Esophagus (tissue), 2 donors: ENCODE measurements at regions not wholly inside any gene's neighbourhood (a gene's known extent, or its start where the extent isn't known, plus 50 kb on each side); places are given as distances from the start of the nearest gene placed in this dataset.
"Not testable (repeated sequence)": the region's sequence is repeated elsewhere in the genome, so short reads cannot be mapped to it uniquely, and the experiment has no call there.

Source experiments
- H3K27ac ChIP-seq, 2 donors: one replicate each; pipeline ENCODE4 v1.5.1; 2013; ENCODE audit warnings: low read depth in 2 of 2, mild to moderate bottlenecking in 2 of 2, inconsistent platforms in 1 of 2, low read length in 1 of 2, moderate library complexity in 1 of 2
- H3K27me3 ChIP-seq, 2 donors: one replicate each; pipeline ENCODE4 v1.6.1; 2013; ENCODE audit warnings: low read length in 2 of 2, control low read depth in 1 of 2, mild to moderate bottlenecking in 1 of 2; ENCODE audit not compliant: insufficient read depth in 2 of 2, control insufficient read depth in 1 of 2
- H3K36me3 ChIP-seq, 2 donors: one replicate each; pipeline ENCODE4 v1.6.1; 2013; ENCODE audit warnings: low read length in 1 of 2; ENCODE audit not compliant: control insufficient read depth in 2 of 2, insufficient read depth in 2 of 2
- H3K4me1 ChIP-seq, 2 donors: one replicate each; pipeline ENCODE4 v1.6.1; 2013; ENCODE audit warnings: low read length in 1 of 2; ENCODE audit not compliant: control insufficient read depth in 2 of 2, insufficient read depth in 2 of 2
- H3K4me3 ChIP-seq, 2 donors: one replicate each; pipeline ENCODE4 v1.5.1; 2013; ENCODE audit warnings: low read length in 2 of 2, mild to moderate bottlenecking in 2 of 2, low read depth in 1 of 2, moderate library complexity in 1 of 2
- H3K9me3 ChIP-seq, 2 donors: one replicate each; pipeline ENCODE4 v1.6.1; 2013; ENCODE audit warnings: mild to moderate bottlenecking in 2 of 2, low read depth in 1 of 2, low read length in 1 of 2, moderate library complexity in 1 of 2; ENCODE audit not compliant: control insufficient read depth in 2 of 2, insufficient read depth in 1 of 2
- WGBS, 2 donors: extraction: QIAGEN DNeasy Blood & Tissue Kit; methylation state at CpG; one replicate each; pipeline ENCODE4 v1.1.7; 2013; 5-methylcytosine and 5-hydroxymethylcytosine counted together
- donor health status: healthy with polysubstance abuse.
- donor health status: Bipolar disorder and iron deficiency.

DNA sequence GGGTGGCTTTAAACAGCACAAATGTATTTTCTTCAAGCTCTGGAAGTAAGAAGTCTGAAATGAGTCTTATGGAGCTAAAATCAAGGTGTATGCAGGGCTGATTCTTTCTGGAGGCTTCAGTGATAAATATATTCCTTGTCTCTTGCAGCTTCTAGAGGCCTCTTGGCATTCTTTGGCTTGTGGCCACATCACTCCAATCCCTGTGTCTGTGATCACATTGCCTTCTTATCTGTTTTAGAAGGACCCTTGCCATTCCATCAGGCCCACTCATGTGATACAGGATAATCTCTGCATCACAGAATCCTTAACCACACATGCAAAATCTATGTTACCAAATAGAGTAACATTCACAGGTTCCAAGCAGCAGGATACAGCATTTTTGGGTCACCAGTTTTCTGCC, 917.8 kb upstream of the C9orf72 start:
- Histone ChIP-seq H3K4me3 (no peak overlapping the region), H3K27ac (no peak overlapping the region), H3K36me3 (no peaks in the 10 kb centered on the region), H3K9me3 (no peaks in the 10 kb centered on the region), H3K27me3 (no peaks in the 10 kb centered on the region), H3K4me1 (no peaks in the 10 kb centered on the region)

DNA sequence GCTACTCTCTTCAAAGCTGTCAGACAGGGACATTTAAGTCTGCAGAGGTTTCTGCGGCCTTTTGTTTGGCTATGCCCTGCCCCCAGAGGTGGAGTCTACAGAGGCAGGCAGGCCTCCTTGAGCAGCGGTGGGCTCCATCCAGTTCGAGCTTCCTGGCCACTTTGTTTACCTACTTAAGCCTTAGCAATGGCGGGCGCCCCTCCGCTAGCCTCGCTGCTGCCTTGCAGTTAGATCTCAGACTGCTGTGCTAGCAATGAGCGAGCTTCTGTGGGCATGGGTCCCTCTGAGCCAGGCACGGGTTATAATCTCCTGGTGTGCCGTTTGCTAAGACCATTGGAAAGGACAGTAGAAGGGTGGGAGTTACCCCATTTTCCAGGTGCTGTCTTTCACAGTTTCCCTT, 924.9 kb upstream of the C9orf72 start:
- H3K27ac ChIP-seq, H3K36me3 ChIP-seq, H3K4me1 ChIP-seq, H3K4me3 ChIP-seq, H3K9me3 ChIP-seq, H3K27me3 ChIP-seq: not testable (repeated sequence)
- WGBS, 2 donors: 87 to 92% methylated on average over 10 of the region's 10 CpGs

DNA sequence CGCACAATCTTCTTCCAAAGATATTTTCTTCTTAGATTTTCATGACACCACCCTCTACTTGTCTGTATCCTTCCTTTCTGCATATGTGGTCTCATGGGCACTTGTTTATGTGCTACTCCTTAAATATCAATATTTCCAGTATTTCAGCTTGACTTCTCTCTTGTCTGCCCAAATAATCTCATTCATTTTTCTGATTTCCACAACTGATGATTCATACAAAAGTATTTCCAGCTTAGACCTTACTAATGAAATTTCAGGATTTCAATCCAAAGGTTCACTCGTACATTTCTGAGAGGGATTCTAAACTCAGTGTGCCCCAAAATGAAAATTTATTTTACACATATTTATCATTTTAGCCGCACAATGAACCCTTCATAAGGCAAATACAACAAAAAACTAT, 928.9 kb upstream of the C9orf72 start:
- no peaks in the 10 kb centered on the region for H3K9me3 ChIP-seq
- no peak overlapping the region for H3K4me3 ChIP-seq
- H3K4me1 ChIP-seq: no peaks in the 10 kb centered on the region
- no peaks in the 10 kb centered on the region for H3K27me3 ChIP-seq
- no peaks in the 10 kb centered on the region for H3K36me3 ChIP-seq
- H3K27ac ChIP-seq: no peak overlapping the region
- 83 to 86% methylated on average over 3 of the region's 3 CpGs for WGBS, 2 donors

DNA sequence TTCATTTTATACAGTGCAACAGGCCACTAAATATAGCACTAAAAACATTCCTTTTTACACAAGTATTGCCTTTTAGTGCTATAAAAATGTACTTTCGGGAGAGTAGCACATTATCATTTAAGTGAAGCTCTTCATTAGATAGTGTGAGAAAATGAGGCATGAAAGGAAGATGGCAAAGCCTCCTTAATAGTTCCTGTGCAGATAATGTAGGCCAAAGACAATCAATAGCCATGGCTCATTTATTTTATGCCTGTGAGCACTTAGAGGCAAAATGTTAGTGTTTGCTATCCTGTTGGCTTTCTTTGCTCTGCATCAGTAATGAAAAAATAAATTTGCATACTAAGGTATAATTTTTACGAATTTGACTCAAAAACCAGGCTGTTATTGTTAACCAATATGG, 929.5 kb upstream of the C9orf72 start:
- Histone ChIP-seq H3K27ac (no peak overlapping the region), H3K36me3 (no peaks in the 10 kb centered on the region), H3K4me1 (no peaks in the 10 kb centered on the region), H3K9me3 (no peaks in the 10 kb centered on the region), H3K4me3 (no peak overlapping the region), H3K27me3 (no peaks in the 10 kb centered on the region)
- 67 to 70% methylated on average over 2 of the region's 2 CpGs for WGBS, 2 donors

DNA sequence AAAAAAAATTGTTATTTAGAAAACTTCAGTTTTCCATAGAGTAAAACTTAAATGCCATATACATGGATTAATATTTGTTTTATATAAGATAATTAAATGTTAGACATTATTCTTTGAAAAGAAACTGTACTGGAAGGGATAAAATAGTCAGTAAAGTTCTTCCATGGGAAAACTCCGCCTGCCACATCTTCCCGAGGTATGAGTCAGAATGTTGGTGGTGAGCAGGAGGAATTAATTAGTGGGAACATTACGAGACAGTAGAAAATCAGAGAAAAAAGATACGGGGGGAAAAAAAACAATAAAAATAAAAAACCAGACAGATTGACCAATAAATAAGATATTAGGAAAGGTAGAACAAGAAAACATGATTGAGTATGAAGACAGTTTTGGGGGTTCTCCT, 930.3 kb upstream of the C9orf72 start:
- Histone ChIP-seq H3K4me3 (no peak overlapping the region), H3K4me1 (no peaks in the 10 kb centered on the region), H3K27me3 (no peaks in the 10 kb centered on the region), H3K36me3 (no peaks in the 10 kb centered on the region), H3K27ac (no peak overlapping the region), H3K9me3 (no peaks in the 10 kb centered on the region)
- 79 to 86% methylated on average over 4 of the region's 4 CpGs for WGBS, 2 donors

DNA sequence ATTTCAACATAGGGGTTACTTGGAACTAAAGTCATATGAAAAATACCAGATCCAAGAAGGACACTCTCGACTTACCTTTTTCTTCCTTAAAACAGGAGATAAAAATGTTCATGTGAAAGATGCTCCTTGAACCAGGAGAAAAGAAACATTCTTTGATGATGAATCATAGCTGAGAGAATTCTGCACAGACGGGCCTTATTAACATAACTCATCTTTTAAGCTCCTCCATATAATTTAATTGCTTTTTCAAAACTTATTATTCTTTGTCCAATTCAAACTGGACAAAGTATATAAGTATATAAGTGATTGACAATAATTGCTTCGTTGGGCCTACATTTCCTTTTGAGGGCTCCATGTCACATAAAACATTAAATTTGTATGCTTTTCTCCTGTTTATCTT, 945.2 kb upstream of the C9orf72 start:
- no peaks in the 10 kb centered on the region for H3K9me3 ChIP-seq
- H3K27me3 ChIP-seq: no peaks in the 10 kb centered on the region
- WGBS, 2 donors: 61 to 62% methylated on average over 3 of the region's 3 CpGs
- no peak overlapping the region for H3K4me3 ChIP-seq
- H3K4me1 ChIP-seq: no peaks in the 10 kb centered on the region
- H3K27ac ChIP-seq: no peak overlapping the region
- no peaks in the 10 kb centered on the region for H3K36me3 ChIP-seq

DNA sequence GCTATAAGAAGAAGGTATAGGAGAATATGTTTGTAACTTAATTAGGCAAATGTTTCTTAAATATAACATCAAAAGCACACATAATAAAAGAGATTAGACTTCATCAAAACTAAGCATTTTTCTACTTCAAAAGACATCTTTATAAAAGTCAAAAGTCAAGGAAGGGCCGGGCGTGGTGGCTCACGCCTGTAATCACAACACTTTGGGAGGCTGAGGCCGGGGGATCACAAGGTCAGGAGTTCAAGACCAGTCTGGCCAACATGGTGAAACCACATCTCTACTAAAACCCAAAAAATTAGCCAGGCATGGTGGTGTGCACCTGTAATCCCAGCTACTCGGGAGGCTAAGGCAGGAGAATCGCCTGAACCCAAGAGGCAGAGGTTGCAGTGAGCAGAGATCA, 951.0 kb upstream of the C9orf72 start:
- not testable (repeated sequence) for H3K36me3 ChIP-seq, H3K27ac ChIP-seq, H3K27me3 ChIP-seq, H3K9me3 ChIP-seq, H3K4me1 ChIP-seq, H3K4me3 ChIP-seq
- 86 to 89% methylated on average over 6 of the region's 6 CpGs for WGBS, 2 donors

DNA sequence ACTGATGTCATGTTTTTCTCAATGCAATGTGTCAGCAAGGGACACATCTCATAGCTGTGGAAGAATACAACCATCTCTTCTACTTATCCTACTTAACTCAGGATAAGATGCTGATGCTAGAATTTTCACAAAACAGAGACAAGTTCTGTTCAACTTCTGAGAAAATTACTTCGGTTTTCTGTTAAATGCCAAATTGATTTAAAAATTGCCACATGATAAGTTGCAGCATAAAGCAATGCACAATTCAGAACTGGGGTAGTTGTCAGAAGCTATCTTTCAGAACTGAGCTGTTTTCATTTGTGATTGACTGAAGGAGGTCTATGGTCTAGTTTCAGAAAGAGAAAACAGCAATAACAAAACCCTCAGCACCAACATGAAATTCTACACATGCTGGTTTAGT, 954.8 kb upstream of the C9orf72 start:
- 89 to 90% methylated on average over 1 of the region's 1 CpG for WGBS, 2 donors
- no peaks in the 10 kb centered on the region for H3K36me3 ChIP-seq
- H3K27me3 ChIP-seq: no peaks in the 10 kb centered on the region
- H3K4me3 ChIP-seq: no peak overlapping the region
- H3K4me1 ChIP-seq: no peaks in the 10 kb centered on the region
- H3K27ac ChIP-seq: no peak overlapping the region
- H3K9me3 ChIP-seq: no peaks in the 10 kb centered on the region

DNA sequence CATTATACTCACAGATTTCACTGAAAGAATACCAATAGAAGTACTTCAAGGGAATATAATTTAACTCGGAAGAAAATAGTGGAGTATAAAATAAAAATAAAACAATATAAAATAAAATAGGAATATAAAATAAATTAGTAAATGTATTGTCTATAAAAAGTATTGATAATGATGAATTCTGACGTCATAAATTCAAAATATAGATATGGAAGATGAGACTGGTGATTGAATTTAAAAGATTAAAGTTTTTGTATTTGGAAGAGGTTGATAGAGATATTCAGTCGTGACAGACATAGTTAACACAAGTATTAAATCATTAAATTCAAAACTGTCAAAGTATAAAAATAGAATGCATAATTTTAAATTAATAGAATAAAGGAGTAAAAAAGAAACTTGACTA, 964.9 kb upstream of the C9orf72 start:
- WGBS, 2 donors: 77 to 81% methylated on average over 3 of the region's 3 CpGs
- no peaks in the 10 kb centered on the region for H3K36me3 ChIP-seq
- no peaks in the 10 kb centered on the region for H3K9me3 ChIP-seq
- H3K27me3 ChIP-seq: no peaks in the 10 kb centered on the region
- no peaks in the 10 kb centered on the region for H3K4me1 ChIP-seq
- no peak overlapping the region for H3K4me3 ChIP-seq
- H3K27ac ChIP-seq: no peak overlapping the region

DNA sequence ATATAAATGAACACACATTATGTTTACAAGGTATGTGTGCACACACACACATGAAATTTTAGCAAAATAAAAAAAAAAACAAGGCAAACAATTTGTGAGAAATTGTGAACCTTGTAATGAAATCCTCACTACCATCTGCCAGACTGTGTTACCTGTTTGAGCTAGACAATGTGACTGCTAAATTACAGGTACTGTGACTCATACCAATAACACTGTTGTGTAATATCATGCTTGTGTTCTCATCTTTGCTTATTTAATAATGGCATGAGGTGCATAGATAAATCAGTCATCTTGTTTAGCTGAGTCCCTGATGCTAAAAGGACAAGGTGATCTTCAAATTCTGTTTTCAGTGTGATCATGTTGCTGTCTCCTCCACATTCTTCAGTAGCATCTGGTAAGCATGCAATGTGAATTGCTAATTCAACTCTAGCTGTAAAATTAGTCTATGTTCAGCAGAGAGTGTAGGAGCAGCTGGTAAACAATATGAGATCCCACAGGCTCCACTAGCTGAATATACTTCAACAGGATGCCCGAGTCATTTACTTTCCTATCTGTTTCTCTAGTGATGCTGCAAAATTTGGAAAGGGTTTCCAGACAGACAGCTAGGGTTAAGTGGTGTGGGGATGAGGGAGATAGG, 966.3 kb upstream of the C9orf72 start:
- no peaks in the 10 kb centered on the region for H3K4me1 ChIP-seq
- no peaks in the 10 kb centered on the region for H3K36me3 ChIP-seq
- H3K27ac ChIP-seq: no peak overlapping the region
- H3K27me3 ChIP-seq: no peaks in the 10 kb centered on the region
- H3K9me3 ChIP-seq: no peaks in the 10 kb centered on the region
- H3K4me3 ChIP-seq: no peak overlapping the region
- 80 to 84% methylated on average over 1 of the region's 1 CpG for WGBS, 2 donors
